ENCODE measurements at regions not wholly inside any gene's neighbourhood (a gene's known extent, or its start where the extent isn't known, plus 50 kb on each side); places are given as distances from the start of the nearest gene placed in this dataset.

- Histone ChIP-seq H3K9ac (ENCODE audit: low read length in 3 of 3) (no peak overlapping the region), H3K27ac (ENCODE audit: low read depth in 2 of 2, low read length in 2 of 2) (no peak overlapping the region), H3K27me3 (ENCODE audit: control insufficient read depth, insufficient read depth, low read length) (no peaks in the 10 kb centered on the region), H3K4me3 (ENCODE audit: low read length in 3 of 3) (no peak overlapping the region), H3K9me3 (ENCODE audit: control insufficient read depth in 2 of 3, insufficient read depth in 1 of 3, low read length in 3 of 3) (no peaks in the 10 kb centered on the region), H3K4me1 (ENCODE audit: control insufficient read depth in 2 of 3, insufficient read depth in 2 of 3, low read depth in 1 of 3, low read length in 3 of 3) (peaks cover 0 to 6% (median 2%) of the 10 kb centered on the region in 3 donors), H3K36me3 (ENCODE audit: control insufficient read depth in 2 of 3, insufficient read depth in 3 of 3, low read length in 3 of 3) (no peaks in the 10 kb centered on the region)
- DNase-seq (no peak), FAIRE-seq (no peak)
- no peak for TF ChIP-seq CTCF (IDR thresholded peaks at IDR 0.05; ENCODE audit: borderline replicate concordance, extremely low read depth, insufficient read depth)
- intact Hi-C loops (cut with DNase I) = no loop called here
Observed at GRCh38 chr3:173284301-173284700, 113.2 kb upstream of the NLGN1 start.

GRCh38 chr3:173275740-173276139 is 121.8 kb upstream of the NLGN1 start:
- H3K9ac ChIP-seq (ENCODE audit: low read length in 3 of 3) = no peak overlapping the region
- no peaks in the 10 kb centered on the region for H3K27me3 ChIP-seq (ENCODE audit: control insufficient read depth, insufficient read depth, low read length)
- intact Hi-C loops (cut with DNase I) = no loop called here
- H3K9me3 ChIP-seq (ENCODE audit: control insufficient read depth in 2 of 3, insufficient read depth in 1 of 3, low read length in 3 of 3) = no peaks in the 10 kb centered on the region
- no peak for TF ChIP-seq CTCF (IDR thresholded peaks at IDR 0.05; ENCODE audit: borderline replicate concordance, extremely low read depth, insufficient read depth)
- DNase-seq = no peak
- no peak overlapping the region for H3K27ac ChIP-seq (ENCODE audit: low read depth in 2 of 2, low read length in 2 of 2)
- no peaks in the 10 kb centered on the region for H3K36me3 ChIP-seq (ENCODE audit: control insufficient read depth in 2 of 3, insufficient read depth in 3 of 3, low read length in 3 of 3)
- FAIRE-seq = no peak
- H3K4me1 ChIP-seq (ENCODE audit: control insufficient read depth in 2 of 3, insufficient read depth in 2 of 3, low read depth in 1 of 3, low read length in 3 of 3) = no peaks in the 10 kb centered on the region
- no peak overlapping the region for H3K4me3 ChIP-seq (ENCODE audit: low read length in 3 of 3)

- Histone ChIP-seq H3K27me3 (ENCODE audit: control insufficient read depth, insufficient read depth, low read length) (no peaks in the 10 kb centered on the region), H3K4me1 (ENCODE audit: control insufficient read depth in 2 of 3, insufficient read depth in 2 of 3, low read depth in 1 of 3, low read length in 3 of 3) (no peaks in the 10 kb centered on the region), H3K27ac (ENCODE audit: low read depth in 2 of 2, low read length in 2 of 2) (no peak overlapping the region), H3K4me3 (ENCODE audit: low read length in 3 of 3) (no peak overlapping the region), H3K9me3 (ENCODE audit: control insufficient read depth in 2 of 3, insufficient read depth in 1 of 3, low read length in 3 of 3) (no peaks in the 10 kb centered on the region), H3K36me3 (ENCODE audit: control insufficient read depth in 2 of 3, insufficient read depth in 3 of 3, low read length in 3 of 3) (no peaks in the 10 kb centered on the region), H3K9ac (ENCODE audit: low read length in 3 of 3) (no peak overlapping the region)
- intact Hi-C loops (cut with DNase I) = no loop called here
- FAIRE-seq = no peak
- no peak for TF ChIP-seq CTCF (IDR thresholded peaks at IDR 0.05; ENCODE audit: borderline replicate concordance, extremely low read depth, insufficient read depth)
- no peak for DNase-seq
Observed at GRCh38 chr3:173273838-173274237, 123.7 kb upstream of the NLGN1 start.

GRCh38 chr3:173268781-173269180 is 127.7 kb upstream of the SPATA16 start:
- intact Hi-C loops (cut with DNase I) = no loop called here

More at GRCh38 chr3:173268781-173269180, 127.7 kb upstream of the SPATA16 start:
- H3K9ac ChIP-seq (ENCODE audit: low read length in 3 of 3) = no peak overlapping the region
- TF ChIP-seq CTCF (IDR thresholded peaks at IDR 0.05; ENCODE audit: borderline replicate concordance, extremely low read depth, insufficient read depth) = no peak
- DNase-seq (no peak), FAIRE-seq (no peak)
- H3K27ac ChIP-seq (ENCODE audit: low read depth in 2 of 2, low read length in 2 of 2) = no peak overlapping the region
- H3K9me3 ChIP-seq (ENCODE audit: control insufficient read depth in 2 of 3, insufficient read depth in 1 of 3, low read length in 3 of 3) = no peaks in the 10 kb centered on the region
- no peaks in the 10 kb centered on the region for H3K27me3 ChIP-seq (ENCODE audit: control insufficient read depth, insufficient read depth, low read length)
- no peaks in the 10 kb centered on the region for H3K4me1 ChIP-seq (ENCODE audit: control insufficient read depth in 2 of 3, insufficient read depth in 2 of 3, low read depth in 1 of 3, low read length in 3 of 3)
- H3K36me3 ChIP-seq (ENCODE audit: control insufficient read depth in 2 of 3, insufficient read depth in 3 of 3, low read length in 3 of 3) = no peaks in the 10 kb centered on the region
- no peak overlapping the region for H3K4me3 ChIP-seq (ENCODE audit: low read length in 3 of 3)

Measured in kidney (tissue), 13 donors.